Tibial nerve (tissue), 4 donors: ENCODE measurements at regions not wholly inside any gene's neighbourhood (a gene's known extent, or its start where the extent isn't known, plus 50 kb on each side); places are given as distances from the start of the nearest gene placed in this dataset.

Experiments
- DNase-seq, 2 donors: peaks; one replicate each; pipeline ENCODE4 v3.0.0-alpha.2; 2019; ENCODE audit warnings: low spot score in 2 of 2
- H3K27ac ChIP-seq, 4 donors: fragments of 200-600 bp; sonication (generic) in 3 of 4; one replicate each; pipeline ENCODE4 v1.5.1; 2017 to 2019; ENCODE audit warnings: mild to moderate bottlenecking in 1 of 4
- H3K27me3 ChIP-seq, 2 donors: fragments of 200-600 bp; sonication (generic) in 1 of 2; one replicate each; pipeline versions ENCODE4 v1.5.1 to v1.6.0; 2017 to 2019
- H3K36me3 ChIP-seq, 3 donors: fragments of 200-600 bp; sonication (generic); one replicate each; pipeline ENCODE4 v1.5.1; 2018 to 2019
- H3K4me1 ChIP-seq, 4 donors: fragments of 200-600 bp; sonication (generic) in 3 of 4; one replicate each; pipeline ENCODE4 v1.5.1; 2017 to 2019
- H3K4me3 ChIP-seq, 4 donors: fragments of 200-600 bp; sonication (generic) in 3 of 4; one replicate each; pipeline ENCODE4 v1.5.1; 2017 to 2019; ENCODE audit warnings: mild to moderate bottlenecking in 1 of 4, moderate library complexity in 1 of 4
- H3K9me3 ChIP-seq, 4 donors: fragments of 200-600 bp; sonication (generic) in 3 of 4; one replicate each; pipeline ENCODE4 v1.5.1; 2017 to 2019
- EP300 ChIP-seq, 2 donors: sonication (generic); formaldehyde crosslinking; IDR thresholded peaks; one replicate each; pipeline ENCODE4 v1.6.1; 2017; ENCODE audit warnings: antibody characterized with exemption in 2 of 2, mild to moderate bottlenecking in 1 of 2
- POLR2A ChIP-seq, 2 donors: fragments of 450-650 bp; IDR thresholded peaks; one replicate each; pipeline ENCODE4 v1.6.1; 2017; ENCODE audit warnings: antibody characterized with exemption in 2 of 2, mild to moderate bottlenecking in 2 of 2, moderate library complexity in 2 of 2
- WGBS, 2 donors: methylation state at CpG; one replicate each; pipeline ENCODE4 v1.1.5; 2018; 5-methylcytosine and 5-hydroxymethylcytosine counted together
- TF ChIP-seq, protein P1 (sequence below), 5 experiments: fragments of 200-600 bp in 3 of 5; fragments of 450-650 bp in 2 of 5; sonication (generic) in 3 of 5; IDR thresholded peaks; one replicate each; pipeline ENCODE4 v1.5.1; 2016 to 2019; ENCODE audit warnings: antibody characterized with exemption in 5 of 5, mild to moderate bottlenecking in 3 of 5, moderate library complexity in 2 of 5

DNA sequence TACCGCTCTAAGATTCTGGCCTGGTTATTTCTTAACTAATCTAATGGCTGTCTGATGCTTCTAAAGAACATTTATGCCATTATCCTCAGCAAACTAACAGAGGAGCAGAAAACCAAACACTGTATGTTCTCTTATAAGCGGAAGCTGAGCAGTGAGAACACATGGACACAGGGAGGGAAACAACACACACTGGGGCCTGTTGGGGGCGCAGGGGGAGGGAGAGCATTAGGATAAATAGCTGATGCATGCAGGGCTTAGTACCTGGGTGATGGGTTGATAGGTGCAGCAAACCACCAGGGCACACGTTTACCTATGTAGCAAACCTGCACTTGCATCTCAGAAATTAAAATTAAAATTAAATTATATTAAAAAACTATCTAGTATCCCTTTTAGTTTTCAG, 853.5 kb downstream of the GATA3 start:
- no peaks in the 10 kb centered on the region for H3K36me3 ChIP-seq
- 72 to 76% methylated on average over 4 of the region's 4 CpGs for WGBS, 2 donors
- no peaks in the 10 kb centered on the region for H3K4me1 ChIP-seq
- no peak overlapping the region for H3K4me3 ChIP-seq
- no peaks in the 10 kb centered on the region for H3K27me3 ChIP-seq
- H3K27ac ChIP-seq, result no peak overlapping the region
- DNase-seq, result no peak
- no peak for TF ChIP-seq EP300 (IDR thresholded peaks at IDR 0.05)
- TF ChIP-seq, protein P1, sequence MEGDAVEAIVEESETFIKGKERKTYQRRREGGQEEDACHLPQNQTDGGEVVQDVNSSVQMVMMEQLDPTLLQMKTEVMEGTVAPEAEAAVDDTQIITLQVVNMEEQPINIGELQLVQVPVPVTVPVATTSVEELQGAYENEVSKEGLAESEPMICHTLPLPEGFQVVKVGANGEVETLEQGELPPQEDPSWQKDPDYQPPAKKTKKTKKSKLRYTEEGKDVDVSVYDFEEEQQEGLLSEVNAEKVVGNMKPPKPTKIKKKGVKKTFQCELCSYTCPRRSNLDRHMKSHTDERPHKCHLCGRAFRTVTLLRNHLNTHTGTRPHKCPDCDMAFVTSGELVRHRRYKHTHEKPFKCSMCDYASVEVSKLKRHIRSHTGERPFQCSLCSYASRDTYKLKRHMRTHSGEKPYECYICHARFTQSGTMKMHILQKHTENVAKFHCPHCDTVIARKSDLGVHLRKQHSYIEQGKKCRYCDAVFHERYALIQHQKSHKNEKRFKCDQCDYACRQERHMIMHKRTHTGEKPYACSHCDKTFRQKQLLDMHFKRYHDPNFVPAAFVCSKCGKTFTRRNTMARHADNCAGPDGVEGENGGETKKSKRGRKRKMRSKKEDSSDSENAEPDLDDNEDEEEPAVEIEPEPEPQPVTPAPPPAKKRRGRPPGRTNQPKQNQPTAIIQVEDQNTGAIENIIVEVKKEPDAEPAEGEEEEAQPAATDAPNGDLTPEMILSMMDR (IDR thresholded peaks at IDR 0.05), result no peak
- TF ChIP-seq POLR2A (IDR thresholded peaks at IDR 0.05), result no peak
- H3K9me3 ChIP-seq, result no peaks in the 10 kb centered on the region

DNA sequence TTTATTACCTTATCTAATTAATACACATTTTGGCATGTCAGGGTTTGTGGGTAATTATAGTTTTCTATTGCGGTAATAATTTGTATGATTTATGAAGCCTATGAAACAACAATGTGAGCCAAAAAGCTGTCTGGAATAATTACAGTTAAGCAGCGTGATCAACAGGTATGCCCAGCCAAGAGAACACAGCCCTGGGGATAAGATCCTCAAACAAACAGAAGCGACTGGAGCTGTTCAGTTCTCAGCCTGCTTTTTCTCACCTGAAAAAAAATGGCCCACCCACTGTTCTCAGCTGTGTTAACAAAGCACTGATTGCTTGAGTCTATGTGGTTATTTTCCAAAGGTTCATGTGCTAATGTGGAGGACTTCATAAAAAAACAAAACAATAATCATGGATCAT, 855.8 kb downstream of the GATA3 start:
- no peaks in the 10 kb centered on the region for H3K36me3 ChIP-seq
- H3K4me1 ChIP-seq, result no peaks in the 10 kb centered on the region
- H3K4me3 ChIP-seq, result no peak overlapping the region
- TF ChIP-seq EP300 (IDR thresholded peaks at IDR 0.05) (no peak), POLR2A (IDR thresholded peaks at IDR 0.05) (no peak)
- TF ChIP-seq, protein P1 (IDR thresholded peaks at IDR 0.05), result no peak
- WGBS, 2 donors, result 59 to 61% methylated on average over 3 of the region's 3 CpGs
- no peak overlapping the region for H3K27ac ChIP-seq
- no peak for DNase-seq
- H3K27me3 ChIP-seq, result no peaks in the 10 kb centered on the region
- H3K9me3 ChIP-seq, result no peaks in the 10 kb centered on the region

DNA sequence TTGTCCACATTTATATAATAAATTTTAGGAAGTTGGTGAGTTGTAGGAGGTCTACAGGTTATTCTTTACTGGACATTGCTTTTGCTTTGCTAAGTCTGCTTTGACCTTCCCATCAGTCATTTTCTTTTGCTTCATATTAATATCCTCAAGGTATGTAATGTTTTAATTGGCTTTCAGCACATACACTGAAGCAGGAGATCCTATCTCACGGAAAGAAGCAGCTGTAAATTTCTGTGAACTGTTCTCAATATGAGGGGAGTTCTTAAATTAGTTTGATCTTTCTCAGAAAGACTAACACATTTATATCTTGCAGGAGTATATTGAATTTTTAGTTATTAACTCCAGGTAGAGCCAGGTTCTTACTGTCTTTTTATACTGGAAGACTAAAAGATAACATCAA, 856.5 kb downstream of the GATA3 start:
- no peaks in the 10 kb centered on the region for H3K36me3 ChIP-seq
- no peak for DNase-seq
- H3K27me3 ChIP-seq, result no peaks in the 10 kb centered on the region
- 78 to 84% methylated on average over 1 of the region's 1 CpG for WGBS, 2 donors
- TF ChIP-seq EP300 (IDR thresholded peaks at IDR 0.05), result no peak
- no peak for TF ChIP-seq POLR2A (IDR thresholded peaks at IDR 0.05)
- TF ChIP-seq, protein P1 (IDR thresholded peaks at IDR 0.05), result no peak
- no peaks in the 10 kb centered on the region for H3K9me3 ChIP-seq
- H3K27ac ChIP-seq, result no peak overlapping the region
- no peaks in the 10 kb centered on the region for H3K4me1 ChIP-seq
- no peak overlapping the region for H3K4me3 ChIP-seq

DNA sequence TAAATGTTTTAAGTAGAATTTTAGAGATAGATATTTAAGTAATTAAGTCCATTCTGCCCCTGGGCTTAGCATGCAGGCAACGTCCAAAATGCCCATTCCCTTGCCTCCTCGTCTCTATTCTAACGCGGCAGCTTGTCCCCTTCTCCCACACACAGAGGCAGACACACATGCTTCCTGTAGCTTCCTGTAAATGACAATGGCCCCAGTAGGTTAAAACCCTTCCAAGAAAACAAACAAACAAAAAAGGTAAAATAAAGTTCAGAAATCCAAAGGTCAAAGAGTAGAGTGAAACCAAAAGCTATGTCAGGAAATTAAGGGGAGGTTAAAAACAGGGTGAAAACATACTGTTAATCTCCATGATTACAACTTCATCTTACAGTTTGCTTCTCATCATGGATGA, 857.6 kb downstream of the GATA3 start:
- DNase-seq, result no peak
- WGBS, 2 donors, result 39 to 53% methylated on average over 4 of the region's 4 CpGs
- no peaks in the 10 kb centered on the region for H3K9me3 ChIP-seq
- TF ChIP-seq, protein P1 (IDR thresholded peaks at IDR 0.05), result no peak
- TF ChIP-seq EP300 (IDR thresholded peaks at IDR 0.05), result no peak
- no peaks in the 10 kb centered on the region for H3K27me3 ChIP-seq
- no peak overlapping the region for H3K27ac ChIP-seq
- H3K4me1 ChIP-seq, result no peaks in the 10 kb centered on the region
- H3K36me3 ChIP-seq, result no peaks in the 10 kb centered on the region
- no peak overlapping the region for H3K4me3 ChIP-seq

DNA sequence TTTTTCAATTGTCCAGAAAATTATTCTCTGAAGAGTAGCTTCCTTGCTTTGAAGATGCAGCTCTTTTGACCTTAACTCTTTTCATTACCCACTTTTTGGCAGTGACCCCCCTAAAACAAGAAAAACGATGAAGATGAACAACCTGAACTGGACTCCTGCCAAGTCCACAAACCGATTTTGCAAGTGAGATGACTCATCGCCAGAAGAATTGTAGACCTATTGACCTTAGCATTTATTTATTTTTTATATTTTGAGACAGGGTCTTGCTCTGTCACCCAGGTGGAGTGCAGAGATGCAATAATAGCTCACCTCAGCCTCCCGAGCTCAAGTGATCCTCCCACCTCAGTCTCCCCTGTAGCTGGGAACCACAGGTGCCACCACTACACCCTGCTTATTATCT, 859.2 kb downstream of the GATA3 start:
- Histone ChIP-seq H3K27me3 (no peaks in the 10 kb centered on the region), H3K4me3 (no peak overlapping the region), H3K9me3 (no peaks in the 10 kb centered on the region), H3K36me3 (no peaks in the 10 kb centered on the region), H3K4me1 (no peaks in the 10 kb centered on the region), H3K27ac (no peak overlapping the region)
- DNase-seq, result no peak
- TF ChIP-seq POLR2A (IDR thresholded peaks at IDR 0.05) (no peak), EP300 (IDR thresholded peaks at IDR 0.05) (no peak)
- TF ChIP-seq, protein P1 (IDR thresholded peaks at IDR 0.05), result no peak
- WGBS, 2 donors, result 46 to 48% methylated on average over 4 of the region's 4 CpGs
